Spleen (tissue), 11 donors: ENCODE measurements at regions not wholly inside any gene's neighbourhood (a gene's known extent, or its start where the extent isn't known, plus 50 kb on each side); places are given as distances from the start of the nearest gene placed in this dataset.

Experiments
- DNase-seq: peaks from one replicate; pipeline ENCODE4 v3.0.0-alpha.2; 2020
- H3K27ac ChIP-seq, 8 donors: fragments of 200-600 bp; sonication (generic) in 7 of 8; 1 replicate in 4 of 8; 2 replicates in 4 of 8; pipeline versions ENCODE4 v1.5.0 to v1.8.0; 2016 to 2021; ENCODE audit warnings: inconsistent platforms in 4 of 8, mild to moderate bottlenecking in 4 of 8, moderate library complexity in 1 of 8
- H3K27me3 ChIP-seq, 7 donors: fragments of 200-600 bp; sonication (generic) in 6 of 7; replicated peaks in 1 of 7; 1 replicate in 4 of 7; 2 replicates in 3 of 7; pipeline versions ENCODE4 v1.5.0 to v1.8.0; 2016 to 2021; ENCODE audit warnings: inconsistent platforms in 3 of 7, mild to moderate bottlenecking in 1 of 7
- H3K36me3 ChIP-seq, 6 donors: fragments of 200-600 bp; sonication (generic) in 5 of 6; 1 replicate in 4 of 6; 2 replicates in 2 of 6; pipeline versions ENCODE4 v1.5.0 to v1.8.0; 2016 to 2021; ENCODE audit warnings: inconsistent platforms in 2 of 6
- H3K4me1 ChIP-seq, 6 donors: fragments of 200-600 bp; sonication (generic) in 5 of 6; 1 replicate in 3 of 6; 2 replicates in 3 of 6; pipeline versions ENCODE4 v1.5.0 to v1.8.0; 2016 to 2021; ENCODE audit warnings: inconsistent platforms in 3 of 6
- H3K4me3 ChIP-seq, 8 donors: fragments of 200-600 bp; sonication (generic) in 7 of 8; 1 replicate in 4 of 8; 2 replicates in 4 of 8; pipeline versions ENCODE4 v1.5.0 to v1.8.0; 2016 to 2021; ENCODE audit warnings: inconsistent platforms in 4 of 8, mild to moderate bottlenecking in 4 of 8, moderate library complexity in 2 of 8
- H3K9me3 ChIP-seq, 8 donors: fragments of 200-600 bp; sonication (generic) in 7 of 8; 1 replicate in 4 of 8; 2 replicates in 4 of 8; pipeline versions ENCODE4 v1.5.0 to v1.8.0; 2016 to 2021; ENCODE audit warnings: inconsistent platforms in 4 of 8
- POLR2A ChIP-seq, 3 donors: fragments of 450-650 bp; IDR thresholded peaks; one replicate each; pipeline ENCODE4 v1.5.1; 2017; ENCODE audit warnings: antibody characterized with exemption in 3 of 3, mild to moderate bottlenecking in 1 of 3
- POLR2AphosphoS5 ChIP-seq, 3 donors: sonication (generic); formaldehyde crosslinking; IDR thresholded peaks; one replicate each; pipeline ENCODE4 v1.5.1; 2017; ENCODE audit warnings: antibody characterized with exemption in 3 of 3
- WGBS, 5 donors: extraction: QIAGEN DNeasy Blood & Tissue Kit in 3 of 5; methylation state at CpG; one replicate each; pipeline versions ENCODE4 v1.1.5 to v1.1.7; 2013 to 2018; 5-methylcytosine and 5-hydroxymethylcytosine counted together
- intact Hi-C: fragments of 100-400 bp; cut with DNase I; formaldehyde crosslinking; loops from one replicate; pipeline ENCODE4 v1.15.0; 2023; ENCODE audit warnings: low total_unique reads
- TF ChIP-seq, protein P1 (sequence below), 11 experiments: fragments of 200-600 bp in 7 of 11; fragments of 450-650 bp in 4 of 11; sonication (generic) in 4 of 11; IDR thresholded peaks in 8 of 11; conservative IDR thresholded peaks in 3 of 11; 1 replicate in 7 of 11; 2 replicates in 4 of 11; pipeline versions ENCODE4 v1.4.0 to v1.8.0; 2016 to 2021; ENCODE audit warnings: antibody characterized with exemption in 11 of 11, inconsistent platforms in 4 of 11, mild to moderate bottlenecking in 1 of 11
- donor health status: healthy with polysubstance abuse.
- donor health status: DM: no; HTN: no; CAD: no; lungs with moderate emphysema.
- donor health status: DM: no; HTN: no; CAD: no.
- donor health status: Bipolar disorder and iron deficiency.
- donor health status: healthy.
- donor health status: DM: no; HTN: no; CAD: no.
- donor health status: DM: yes; HTN: yes; CAD: no.

DNA sequence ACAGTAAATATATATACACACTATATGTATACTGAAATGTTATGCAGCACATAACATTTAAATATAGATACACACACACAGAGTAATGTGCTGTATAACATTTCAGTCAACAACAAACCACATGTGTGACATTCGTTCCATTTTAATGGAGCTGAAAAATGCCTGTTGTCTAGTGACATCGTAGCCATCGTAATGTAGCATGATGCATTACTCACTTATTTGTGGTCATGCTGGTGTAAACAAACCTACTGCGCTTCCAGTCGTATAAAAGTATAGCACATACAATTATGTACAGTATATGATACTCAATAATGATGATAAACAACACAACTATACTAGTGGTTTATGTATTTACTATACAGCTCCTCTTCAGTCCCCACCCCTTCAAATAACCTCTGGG, 119.0 kb upstream of the SLC38A4 start:
- WGBS, 5 donors, result 90 to 98% (median 98%) methylated on average over 5 of the region's 5 CpGs
- Histone ChIP-seq H3K36me3 (no peaks in the 10 kb centered on the region), H3K27me3 (no peaks in the 10 kb centered on the region), H3K9me3 (no peaks in the 10 kb centered on the region), H3K4me3 (no peak overlapping the region), H3K4me1 (no peaks in the 10 kb centered on the region), H3K27ac (no peak overlapping the region)
- DNase-seq, result no peak
- TF ChIP-seq POLR2AphosphoS5 (IDR thresholded peaks at IDR 0.05), result no peak
- intact Hi-C loops, result no loop called here

DNA sequence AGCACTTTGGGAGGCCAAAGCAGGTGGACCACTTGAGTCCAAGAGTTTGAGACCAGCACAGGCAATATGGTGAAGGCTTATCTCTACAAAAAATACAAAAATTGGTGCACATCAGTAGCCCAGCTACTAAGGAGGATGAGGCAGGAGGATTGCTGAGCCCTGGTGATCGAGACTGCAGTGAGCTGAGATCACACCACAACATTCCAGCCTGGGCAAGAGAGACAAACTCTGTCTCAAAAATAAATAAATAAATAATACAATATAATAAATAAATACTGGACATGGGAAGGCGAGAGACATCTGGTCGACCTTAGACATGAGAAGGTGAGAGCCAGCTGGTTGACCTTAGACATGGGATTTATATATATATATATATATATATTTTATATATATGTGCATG, 119.8 kb upstream of the SLC38A4 start:
- Histone ChIP-seq H3K36me3 (no peaks in the 10 kb centered on the region), H3K4me3 (no peak overlapping the region), H3K27ac (no peak overlapping the region), H3K4me1 (no peaks in the 10 kb centered on the region), H3K27me3 (no peaks in the 10 kb centered on the region), H3K9me3 (no peaks in the 10 kb centered on the region)
- TF ChIP-seq, protein P1, sequence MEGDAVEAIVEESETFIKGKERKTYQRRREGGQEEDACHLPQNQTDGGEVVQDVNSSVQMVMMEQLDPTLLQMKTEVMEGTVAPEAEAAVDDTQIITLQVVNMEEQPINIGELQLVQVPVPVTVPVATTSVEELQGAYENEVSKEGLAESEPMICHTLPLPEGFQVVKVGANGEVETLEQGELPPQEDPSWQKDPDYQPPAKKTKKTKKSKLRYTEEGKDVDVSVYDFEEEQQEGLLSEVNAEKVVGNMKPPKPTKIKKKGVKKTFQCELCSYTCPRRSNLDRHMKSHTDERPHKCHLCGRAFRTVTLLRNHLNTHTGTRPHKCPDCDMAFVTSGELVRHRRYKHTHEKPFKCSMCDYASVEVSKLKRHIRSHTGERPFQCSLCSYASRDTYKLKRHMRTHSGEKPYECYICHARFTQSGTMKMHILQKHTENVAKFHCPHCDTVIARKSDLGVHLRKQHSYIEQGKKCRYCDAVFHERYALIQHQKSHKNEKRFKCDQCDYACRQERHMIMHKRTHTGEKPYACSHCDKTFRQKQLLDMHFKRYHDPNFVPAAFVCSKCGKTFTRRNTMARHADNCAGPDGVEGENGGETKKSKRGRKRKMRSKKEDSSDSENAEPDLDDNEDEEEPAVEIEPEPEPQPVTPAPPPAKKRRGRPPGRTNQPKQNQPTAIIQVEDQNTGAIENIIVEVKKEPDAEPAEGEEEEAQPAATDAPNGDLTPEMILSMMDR (IDR thresholded peaks at IDR 0.05 in 8 of 11, conservative IDR thresholded peaks at IDR 0.05 in 3 of 11), result no peak
- no peak for TF ChIP-seq POLR2AphosphoS5 (IDR thresholded peaks at IDR 0.05)
- no peak for TF ChIP-seq POLR2A (IDR thresholded peaks at IDR 0.05)
- 85 to 94% (median 88%) methylated on average over 3 of the region's 3 CpGs for WGBS, 5 donors
- DNase-seq, result no peak
- intact Hi-C loops, result no loop called here

DNA sequence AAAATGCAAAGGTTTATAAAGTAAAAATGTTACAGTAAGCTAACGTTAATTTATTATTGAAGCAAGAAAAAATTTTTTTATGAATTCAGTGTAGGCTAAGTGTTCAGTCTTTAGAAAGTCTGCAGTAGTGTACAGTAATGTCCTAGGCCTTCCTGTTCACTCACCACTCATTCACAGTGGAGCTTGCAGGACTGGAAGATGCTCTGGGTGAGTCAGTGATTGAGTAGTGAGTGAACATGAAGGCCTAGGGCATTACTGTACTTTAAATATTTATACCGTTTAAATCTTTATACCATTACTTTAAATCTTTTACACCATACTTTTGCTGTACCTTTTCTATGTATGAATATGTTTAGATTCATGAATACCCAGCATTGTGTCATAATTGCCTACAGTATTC, 120.3 kb upstream of the SLC38A4 start:
- TF ChIP-seq, protein P1 (IDR thresholded peaks at IDR 0.05 in 8 of 11, conservative IDR thresholded peaks at IDR 0.05 in 3 of 11), result no peak
- no peak for TF ChIP-seq POLR2A (IDR thresholded peaks at IDR 0.05)
- no peak for TF ChIP-seq POLR2AphosphoS5 (IDR thresholded peaks at IDR 0.05)
- no peak overlapping the region for H3K27ac ChIP-seq
- H3K36me3 ChIP-seq, result no peaks in the 10 kb centered on the region
- no peaks in the 10 kb centered on the region for H3K9me3 ChIP-seq
- WGBS, 5 donors, result 90 to 99% (median 96%) methylated on average over 2 of the region's 2 CpGs
- DNase-seq, result no peak
- H3K27me3 ChIP-seq, result peaks cover 0 to 3% (median 0%) of the 10 kb centered on the region in 7 donors
- no peak overlapping the region for H3K4me3 ChIP-seq
- intact Hi-C loops, result no loop called here
- H3K4me1 ChIP-seq, result no peaks in the 10 kb centered on the region

DNA sequence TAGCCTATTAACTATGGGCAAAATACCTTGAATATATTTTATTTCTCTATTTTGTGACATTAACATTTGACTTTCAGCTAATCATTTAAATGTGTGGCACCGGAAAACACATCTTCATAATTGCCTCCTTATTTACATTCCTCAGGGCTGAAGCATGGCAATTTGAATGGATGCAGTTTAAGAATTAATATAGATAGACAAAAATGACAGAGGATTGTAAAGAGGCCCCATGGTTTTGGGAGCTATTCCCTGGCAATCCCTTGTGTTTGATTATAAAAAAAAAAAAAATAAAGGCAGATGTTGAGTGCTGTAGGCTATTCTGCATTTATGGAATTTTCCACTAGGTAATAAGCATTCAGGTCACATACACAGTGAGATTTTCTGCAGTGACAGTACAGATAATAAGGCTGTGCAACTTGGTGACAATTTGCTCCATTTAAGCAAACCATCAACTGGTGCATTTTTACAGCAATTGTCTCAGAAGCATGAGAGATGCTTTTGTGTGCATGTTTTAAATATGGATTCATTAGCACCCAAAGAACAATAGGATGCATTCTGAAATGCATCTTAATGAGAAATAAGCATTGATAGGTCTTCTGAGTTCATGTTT, 123.2 kb upstream of the SLC38A4 start:
- Histone ChIP-seq H3K4me3 (no peak overlapping the region), H3K9me3 (no peaks in the 10 kb centered on the region), H3K36me3 (no peaks in the 10 kb centered on the region), H3K27me3 (peaks cover 0 to 10% (median 0%) of the 10 kb centered on the region in 7 donors), H3K27ac (no peak overlapping the region), H3K4me1 (no peaks in the 10 kb centered on the region)
- TF ChIP-seq POLR2A (IDR thresholded peaks at IDR 0.05) (no peak), POLR2AphosphoS5 (IDR thresholded peaks at IDR 0.05) (no peak)
- TF ChIP-seq, protein P1 (IDR thresholded peaks at IDR 0.05 in 8 of 11, conservative IDR thresholded peaks at IDR 0.05 in 3 of 11), result no peak
- DNase-seq, result no peak
- intact Hi-C loops, result no loop called here
- 81 to 89% (median 85%) methylated on average over 1 of the region's 1 CpG for WGBS, 5 donors

DNA sequence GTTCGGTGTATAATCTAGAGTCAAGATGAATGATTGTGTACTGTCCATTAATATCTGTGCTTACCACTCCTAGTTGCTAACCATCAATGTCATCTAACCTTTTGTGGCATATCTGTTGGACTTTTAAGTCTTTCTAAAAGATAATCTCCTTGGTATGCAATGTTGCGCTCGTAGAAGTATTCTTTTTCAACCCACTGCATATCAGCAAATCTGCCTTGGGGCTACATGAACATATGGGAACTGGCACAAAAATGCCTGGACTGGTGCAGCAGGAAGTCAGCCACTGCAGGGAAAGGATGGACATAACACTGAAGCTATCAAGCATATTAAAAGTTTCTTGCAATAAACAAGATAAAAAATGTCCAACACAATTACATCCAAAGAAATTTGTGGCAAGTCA, 124.3 kb upstream of the SLC38A4 start:
- Histone ChIP-seq H3K4me3 (no peak overlapping the region), H3K27ac (no peak overlapping the region), H3K9me3 (no peaks in the 10 kb centered on the region), H3K4me1 (no peaks in the 10 kb centered on the region), H3K27me3 (peaks cover 0 to 10% (median 0%) of the 10 kb centered on the region in 7 donors), H3K36me3 (no peaks in the 10 kb centered on the region)
- intact Hi-C loops, result no loop called here
- 86 to 98% (median 96%) methylated on average over 3 of the region's 3 CpGs for WGBS, 5 donors
- DNase-seq, result no peak
- no peak for TF ChIP-seq POLR2A (IDR thresholded peaks at IDR 0.05)
- TF ChIP-seq, protein P1 (IDR thresholded peaks at IDR 0.05 in 8 of 11, conservative IDR thresholded peaks at IDR 0.05 in 3 of 11), result no peak
- TF ChIP-seq POLR2AphosphoS5 (IDR thresholded peaks at IDR 0.05), result no peak
